ENCODE measurements at regions not wholly inside any gene's neighbourhood (a gene's known extent, or its start where the extent isn't known, plus 50 kb on each side); places are given as distances from the start of the nearest gene placed in this dataset.
A peak's percentile ranks its signal among the peaks of the same experiment; 100 is the strongest.

GRCh38 chr11:130574740-130575139 is 126.3 kb downstream of the ADAMTS15 start:
- no peak for ATAC-seq
- Histone ChIP-seq H3K4me3 (no peak overlapping the region), H3K9me3 (no peaks in the 10 kb centered on the region), H3K36me3 (no peaks in the 10 kb centered on the region), H3K27ac (no peak overlapping the region), H3K27me3 (no peaks in the 10 kb centered on the region), H3K4me1 (no peaks in the 10 kb centered on the region)
- intact Hi-C loops (cut with DNase I), result no loop called here
- DNase-seq, result no peak
- TF ChIP-seq CTCF (IDR thresholded peaks at IDR 0.05), result no peak

- ATAC-seq, result no peak
- Histone ChIP-seq H3K27me3 (no peaks in the 10 kb centered on the region), H3K4me1 (no peaks in the 10 kb centered on the region), H3K36me3 (no peaks in the 10 kb centered on the region), H3K9me3 (no peaks in the 10 kb centered on the region), H3K27ac (no peak overlapping the region), H3K4me3 (no peak overlapping the region)
- TF ChIP-seq CTCF (IDR thresholded peaks at IDR 0.05), result no peak
- no peak for DNase-seq
- intact Hi-C loops (cut with DNase I), result no loop called here
These were observed 127.7 kb downstream of the ADAMTS15 start for GRCh38 chr11:130576146-130576545.

GRCh38 chr11:130578738-130579368 is 130.4 kb downstream of the ADAMTS15 start:
- Histone ChIP-seq H3K27ac (no peak overlapping the region), H3K4me1 (no peaks in the 10 kb centered on the region), H3K4me3 (no peak overlapping the region), H3K9me3 (no peaks in the 10 kb centered on the region), H3K36me3 (no peaks in the 10 kb centered on the region), H3K27me3 (no peaks in the 10 kb centered on the region)
- intact Hi-C loops (cut with DNase I), result no loop called here
- TF ChIP-seq CTCF (IDR thresholded peaks at IDR 0.05), result no peak
- no peak for ATAC-seq
- no peak for DNase-seq

GRCh38 chr11:130580372-130580771 is 131.9 kb downstream of the ADAMTS15 start:
- ATAC-seq, result peak; percentile 51
- H3K27ac ChIP-seq, result peak overlapping the region in 1 of 2 donors; percentile 60
- intact Hi-C loops (cut with DNase I), result no loop called here
- H3K4me1 ChIP-seq, result no peaks in the 10 kb centered on the region
- TF ChIP-seq CTCF (IDR thresholded peaks at IDR 0.05), result no peak
- H3K9me3 ChIP-seq, result no peaks in the 10 kb centered on the region
- H3K36me3 ChIP-seq, result no peaks in the 10 kb centered on the region
- H3K27me3 ChIP-seq, result no peaks in the 10 kb centered on the region
- no peak overlapping the region for H3K4me3 ChIP-seq
- DNase-seq, result no peak

- Histone ChIP-seq H3K27ac (peak overlapping the region in 1 of 2 donors; percentile 60), H3K27me3 (no peaks in the 10 kb centered on the region), H3K4me3 (no peak overlapping the region), H3K36me3 (no peaks in the 10 kb centered on the region), H3K9me3 (no peaks in the 10 kb centered on the region), H3K4me1 (no peaks in the 10 kb centered on the region)
- DNase-seq (peak in 1 of 4 donors; percentile 64), ATAC-seq (peak; percentile 26)
- TF ChIP-seq CTCF (IDR thresholded peaks at IDR 0.05), result no peak
- intact Hi-C loops (cut with DNase I), result no loop called here
These were observed 132.5 kb downstream of the ADAMTS15 start for GRCh38 chr11:130580891-130581492.

Measured in left lung (tissue), 4 donors.